Naive thymus-derived CD8-positive, alpha-beta T cell (primary cell): ENCODE measurements at regions not wholly inside any gene's neighbourhood (a gene's known extent, or its start where the extent isn't known, plus 50 kb on each side); places are given as distances from the start of the nearest gene placed in this dataset.

ENCODE experiments used
- ATAC-seq, 2 donors: fragments of 150-1000 bp; cut with Tn5 transposase in 1 of 2; sonication (Bioruptor Pico), chemical (Tn5 transposase) in 1 of 2; 1 replicate in 1 of 2; 2 replicates in 1 of 2; pipeline ENCODE4 v1.10.0; 2021; ENCODE audit warnings: mild to moderate bottlenecking in 2 of 2, moderate library complexity in 2 of 2
- POLR2A ChIA-PET: fragments of 350-600 bp; sonication (Branson Sonifier 250); formaldehyde crosslinking; loops from one replicate; lab custom pipeline; 2021; ENCODE audit warnings: antibody characterized with exemption; lab: Charles Lee
- DNase-seq, 10 donors: peaks; one replicate each; pipeline versions ENCODE4 v3.0.0 to v3.0.0-alpha.2; 2020 to 2022
- H3K27ac Mint-ChIP-seq, 10 donors: one replicate each; pipeline ENCODE4 v1.8.0; 2020 to 2022; ENCODE audit warnings: mild to moderate bottlenecking in 10 of 10, mixed read lengths in 10 of 10, moderate library complexity in 4 of 10, inconsistent platforms in 1 of 10
- H3K27me3 Mint-ChIP-seq, 5 donors: one replicate each; pipeline ENCODE4 v1.8.0; 2021 to 2022; ENCODE audit warnings: mixed read lengths in 5 of 5
- H3K36me3 Mint-ChIP-seq, 3 donors: one replicate each; pipeline ENCODE4 v1.8.0; 2020 to 2022; ENCODE audit warnings: mixed read lengths in 3 of 3, mild to moderate bottlenecking in 2 of 3, inconsistent platforms in 1 of 3
- H3K4me1 Mint-ChIP-seq, 4 donors: one replicate each; pipeline ENCODE4 v1.8.0; 2021 to 2022; ENCODE audit warnings: mixed read lengths in 4 of 4
- H3K4me3 Mint-ChIP-seq, 10 donors: one replicate each; pipeline ENCODE4 v1.8.0; 2020 to 2022; ENCODE audit warnings: mild to moderate bottlenecking in 10 of 10, mixed read lengths in 10 of 10, moderate library complexity in 6 of 10, inconsistent platforms in 1 of 10
- H3K9me3 Mint-ChIP-seq, 9 donors: one replicate each; pipeline ENCODE4 v1.8.0; 2020 to 2022; ENCODE audit warnings: mixed read lengths in 9 of 9, mild to moderate bottlenecking in 3 of 9, inconsistent platforms in 1 of 9, moderate library complexity in 1 of 9

GRCh38 chr7:116329686-116330503, 119.6 kb downstream of the TES start:
- Mint-ChIP-seq H3K4me1 (no peaks in the 10 kb centered on the region), H3K27me3 (peaks cover 0 to 3% (median 0%) of the 10 kb centered on the region in 5 donors), H3K9me3 (no peaks in the 10 kb centered on the region), H3K27ac (no peak overlapping the region), H3K36me3 (no peaks in the 10 kb centered on the region), H3K4me3 (no peak overlapping the region)
- POLR2A ChIA-PET = no interaction called here
- DNase-seq = no peak
- ATAC-seq = no peak

- no peak overlapping the region for H3K4me3 Mint-ChIP-seq
- DNase-seq (no peak), ATAC-seq (no peak)
- H3K4me1 Mint-ChIP-seq = peaks cover 0 to 1% (median 0%) of the 10 kb centered on the region in 4 donors
- H3K27ac Mint-ChIP-seq = no peak overlapping the region
- H3K36me3 Mint-ChIP-seq = no peaks in the 10 kb centered on the region
- H3K9me3 Mint-ChIP-seq = no peaks in the 10 kb centered on the region
- POLR2A ChIA-PET = no interaction called here
- peaks cover 0 to 3% (median 0%) of the 10 kb centered on the region in 5 donors for H3K27me3 Mint-ChIP-seq
Observed at GRCh38 chr7:116331020-116331419, 120.7 kb downstream of the TES start.

DNA sequence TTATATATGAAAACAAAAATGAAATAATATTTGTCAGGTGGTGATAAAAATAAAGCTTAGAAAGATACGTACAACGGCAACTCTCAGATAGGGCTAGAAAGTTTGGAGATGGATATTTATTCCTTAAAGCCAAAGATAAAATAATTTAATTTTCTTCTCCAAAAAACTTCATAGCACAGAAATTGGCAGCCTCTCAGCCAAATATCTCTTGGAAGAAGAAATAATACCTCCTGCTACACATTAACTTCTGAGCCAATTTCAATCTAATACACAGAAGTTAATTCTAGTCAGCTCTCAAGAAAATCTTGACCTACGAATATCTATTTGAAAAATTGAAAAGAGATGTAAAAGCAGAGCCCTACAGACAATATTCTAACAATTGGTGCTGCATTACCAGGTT, 122.4 kb downstream of the TES start:
- Mint-ChIP-seq H3K4me1 (peaks cover 0 to 1% (median 0%) of the 10 kb centered on the region in 4 donors), H3K36me3 (no peaks in the 10 kb centered on the region), H3K27me3 (peaks cover 0 to 3% (median 2%) of the 10 kb centered on the region in 5 donors), H3K27ac (no peak overlapping the region), H3K4me3 (no peak overlapping the region), H3K9me3 (no peaks in the 10 kb centered on the region)
- POLR2A ChIA-PET = no interaction called here
- ATAC-seq = no peak
- no peak for DNase-seq

- Mint-ChIP-seq H3K27me3 (peaks cover 0 to 3% (median 2%) of the 10 kb centered on the region in 5 donors), H3K36me3 (no peaks in the 10 kb centered on the region), H3K9me3 (no peaks in the 10 kb centered on the region), H3K4me1 (peaks cover 0 to 1% (median 0%) of the 10 kb centered on the region in 4 donors), H3K27ac (no peak overlapping the region), H3K4me3 (no peak overlapping the region)
- DNase-seq (no peak), ATAC-seq (no peak)
- POLR2A ChIA-PET = no interaction called here
Observed at GRCh38 chr7:116334555-116334954, 124.2 kb downstream of the TES start.

- POLR2A ChIA-PET = no interaction called here
- Mint-ChIP-seq H3K27me3 (peaks cover 0 to 6% (median 3%) of the 10 kb centered on the region in 5 donors), H3K27ac (no peak overlapping the region), H3K9me3 (no peaks in the 10 kb centered on the region), H3K4me1 (peaks cover 0 to 1% (median 0%) of the 10 kb centered on the region in 4 donors), H3K36me3 (no peaks in the 10 kb centered on the region), H3K4me3 (no peak overlapping the region)
- ATAC-seq (no peak), DNase-seq (no peak)
Observed at GRCh38 chr7:116337018-116337417, 126.7 kb downstream of the TES start.

DNA sequence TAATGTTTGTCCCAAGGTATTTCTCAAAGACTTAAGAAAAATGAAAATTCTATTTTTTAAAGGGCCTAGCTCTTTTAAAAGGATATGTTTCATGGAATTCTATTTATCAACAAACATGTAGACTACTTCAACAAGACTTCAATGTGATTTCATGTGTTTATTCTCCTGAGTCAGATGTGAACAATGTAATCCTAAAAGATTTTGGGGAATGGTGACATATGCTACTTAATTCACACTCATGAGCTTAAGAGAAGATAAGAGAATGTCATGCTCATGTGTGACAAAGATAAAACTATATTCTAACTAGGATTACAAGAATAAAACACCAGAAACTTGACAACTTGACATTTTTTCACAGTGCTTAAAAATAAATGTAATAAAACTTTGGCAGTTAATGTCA, 127.5 kb downstream of the TES start:
- H3K9me3 Mint-ChIP-seq = no peaks in the 10 kb centered on the region
- DNase-seq (no peak), ATAC-seq (no peak)
- peaks cover 0 to 1% (median 0%) of the 10 kb centered on the region in 4 donors for H3K4me1 Mint-ChIP-seq
- no peak overlapping the region for H3K4me3 Mint-ChIP-seq
- no peak overlapping the region for H3K27ac Mint-ChIP-seq
- H3K27me3 Mint-ChIP-seq = peaks cover 0 to 6% (median 3%) of the 10 kb centered on the region in 5 donors
- POLR2A ChIA-PET = no interaction called here
- no peaks in the 10 kb centered on the region for H3K36me3 Mint-ChIP-seq

DNA sequence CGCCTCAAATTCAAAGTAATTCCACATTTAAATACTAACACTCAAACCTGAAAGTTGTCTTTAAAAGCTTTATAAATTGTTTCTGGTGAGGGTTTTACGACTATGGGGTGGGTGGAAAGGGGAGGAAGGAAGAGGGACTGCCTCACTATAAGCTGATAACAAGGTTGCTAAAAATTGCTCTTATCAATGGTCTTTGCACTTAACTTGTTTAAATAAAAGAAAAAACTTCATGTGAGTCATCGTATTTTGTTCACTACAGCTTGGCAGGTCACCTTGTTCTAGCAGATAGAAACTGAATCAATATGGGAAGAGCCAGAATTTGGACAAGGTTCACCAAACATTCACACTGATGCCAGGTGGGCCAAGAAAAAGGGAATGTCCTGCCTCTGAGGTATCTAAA, 129.2 kb downstream of the TES start:
- Mint-ChIP-seq H3K9me3 (no peaks in the 10 kb centered on the region), H3K4me3 (no peak overlapping the region), H3K27me3 (peaks cover 0 to 6% (median 3%) of the 10 kb centered on the region in 5 donors), H3K27ac (no peak overlapping the region), H3K36me3 (no peaks in the 10 kb centered on the region), H3K4me1 (peaks cover 0 to 1% (median 0%) of the 10 kb centered on the region in 4 donors)
- no peak for DNase-seq
- ATAC-seq = no peak
- POLR2A ChIA-PET = no interaction called here

DNA sequence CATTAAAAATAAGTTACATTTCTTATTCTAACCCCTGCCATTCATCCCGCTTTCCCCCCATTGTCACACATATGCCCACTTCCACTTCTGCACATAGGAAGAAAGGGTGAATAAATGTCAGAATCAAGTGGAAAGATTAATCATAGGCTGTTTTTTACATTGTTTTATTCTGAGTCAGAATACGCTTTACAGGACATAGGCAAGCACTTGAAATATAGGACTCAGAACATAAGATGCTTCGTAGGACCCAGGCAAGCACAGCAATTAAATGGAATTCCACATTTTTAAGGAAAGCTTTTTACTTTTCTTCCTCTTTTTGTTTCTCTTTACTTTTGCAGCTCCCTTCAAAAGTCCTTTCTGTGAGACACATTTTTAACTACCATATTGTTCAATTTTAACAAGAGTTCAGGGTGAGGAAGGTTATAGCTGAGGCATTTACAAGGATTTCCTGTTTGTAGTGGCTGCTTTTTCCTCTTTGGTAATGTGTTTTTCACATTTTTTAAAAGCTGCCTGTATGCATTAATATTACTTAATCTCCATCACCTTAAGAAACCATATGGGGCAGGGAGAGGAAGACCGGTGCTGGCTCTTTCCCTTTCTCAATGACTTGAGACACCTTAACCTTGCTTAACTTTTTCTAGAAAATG, 130.0 kb downstream of the TES start:
- no peak overlapping the region for H3K4me3 Mint-ChIP-seq
- POLR2A ChIA-PET = no interaction called here
- H3K27me3 Mint-ChIP-seq = peaks cover 0 to 6% (median 2%) of the 10 kb centered on the region in 5 donors
- DNase-seq (no peak), ATAC-seq (no peak)
- H3K27ac Mint-ChIP-seq = no peak overlapping the region
- H3K9me3 Mint-ChIP-seq = no peaks in the 10 kb centered on the region
- H3K36me3 Mint-ChIP-seq = no peaks in the 10 kb centered on the region
- no peaks in the 10 kb centered on the region for H3K4me1 Mint-ChIP-seq

GRCh38 chr7:116340943-116341907, 130.9 kb downstream of the TES start:
- Mint-ChIP-seq H3K27me3 (peaks cover 0 to 6% (median 2%) of the 10 kb centered on the region in 5 donors), H3K27ac (no peak overlapping the region), H3K36me3 (no peaks in the 10 kb centered on the region), H3K9me3 (no peaks in the 10 kb centered on the region), H3K4me3 (no peak overlapping the region), H3K4me1 (no peaks in the 10 kb centered on the region)
- DNase-seq = no peak
- POLR2A ChIA-PET = no interaction called here
- no peak for ATAC-seq

GRCh38 chr7:116342125-116342524, 131.8 kb downstream of the TES start:
- Mint-ChIP-seq H3K9me3 (peaks cover 0 to under 1% (median 0%) of the 10 kb centered on the region in 9 donors), H3K36me3 (no peaks in the 10 kb centered on the region), H3K27ac (no peak overlapping the region), H3K4me1 (no peaks in the 10 kb centered on the region), H3K4me3 (no peak overlapping the region), H3K27me3 (peaks cover 0 to 5% (median 2%) of the 10 kb centered on the region in 5 donors)
- POLR2A ChIA-PET = no interaction called here
- no peak for DNase-seq
- no peak for ATAC-seq

DNA sequence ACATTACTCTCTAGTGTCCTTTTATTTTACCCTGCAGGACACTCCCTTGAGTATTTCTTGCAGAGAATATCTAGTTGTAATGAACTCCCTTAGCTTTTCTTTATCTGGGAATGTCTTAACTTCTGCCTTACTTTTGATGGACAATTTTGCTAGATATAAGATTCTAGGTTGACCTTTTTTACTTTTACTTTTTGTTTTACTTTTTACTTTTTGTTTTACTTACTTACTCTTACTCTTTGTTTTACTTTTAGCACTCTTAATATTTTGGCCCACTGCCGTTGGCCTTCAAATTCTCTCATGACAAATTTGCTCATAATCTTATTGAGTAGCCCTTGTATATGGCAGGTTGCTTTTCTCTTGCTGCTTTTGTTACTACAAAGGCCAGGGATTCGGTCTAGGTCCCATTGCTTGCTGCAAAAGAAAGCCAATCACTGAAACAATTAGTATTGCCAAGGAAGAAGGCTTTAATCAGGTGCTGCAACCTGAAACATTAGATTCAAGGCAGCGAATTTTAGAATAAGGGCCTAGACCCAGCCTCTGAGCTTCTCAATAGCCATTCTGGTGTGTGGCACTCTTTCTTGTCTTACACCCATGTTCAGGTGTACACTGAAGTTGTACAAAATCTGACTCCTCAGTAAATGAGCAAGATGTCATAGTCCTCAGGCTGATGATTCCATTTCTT, 137.0 kb downstream of the TES start:
- peaks cover 0 to 5% (median 0%) of the 10 kb centered on the region in 3 donors for H3K36me3 Mint-ChIP-seq
- H3K4me1 Mint-ChIP-seq = no peaks in the 10 kb centered on the region
- POLR2A ChIA-PET = no interaction called here
- peaks cover 0 to 3% (median 0%) of the 10 kb centered on the region in 9 donors for H3K9me3 Mint-ChIP-seq
- H3K27ac Mint-ChIP-seq = no peak overlapping the region
- ATAC-seq = no peak
- no peak overlapping the region for H3K4me3 Mint-ChIP-seq
- peaks cover 3 to 9% (median 7%) of the 10 kb centered on the region in 5 donors for H3K27me3 Mint-ChIP-seq
- no peak for DNase-seq

GRCh38 chr7:116348346-116348745, 138.0 kb downstream of the TES start:
- DNase-seq (no peak), ATAC-seq (no peak)
- peaks cover 0 to 5% (median 0%) of the 10 kb centered on the region in 3 donors for H3K36me3 Mint-ChIP-seq
- H3K27me3 Mint-ChIP-seq = peaks cover 3 to 9% (median 7%) of the 10 kb centered on the region in 5 donors
- POLR2A ChIA-PET = no interaction called here
- no peaks in the 10 kb centered on the region for H3K4me1 Mint-ChIP-seq
- H3K27ac Mint-ChIP-seq = no peak overlapping the region
- no peak overlapping the region for H3K4me3 Mint-ChIP-seq
- peaks cover 0 to 3% (median 0%) of the 10 kb centered on the region in 9 donors for H3K9me3 Mint-ChIP-seq
